Transverse colon (tissue), 4 donors: ENCODE measurements at regions not wholly inside any gene's neighbourhood (a gene's known extent, or its start where the extent isn't known, plus 50 kb on each side); places are given as distances from the start of the nearest gene placed in this dataset.

Experiments
- DNase-seq: peaks from one replicate; pipeline ENCODE4 v3.0.0-alpha.2; 2019
- H3K27ac ChIP-seq, 4 donors: fragments of 200-600 bp; sonication (generic); 2 replicates each; pipeline ENCODE4 v1.5.1; 2016 to 2018; ENCODE audit warnings: inconsistent platforms in 4 of 4
- H3K27me3 ChIP-seq: fragments of 200-600 bp; sonication (generic); 2 replicates; pipeline ENCODE4 v1.5.1; 2017; ENCODE audit warnings: inconsistent platforms
- H3K36me3 ChIP-seq, 4 donors: fragments of 200-600 bp; sonication (generic); 2 replicates each; pipeline ENCODE4 v1.5.1; 2017 to 2019; ENCODE audit warnings: inconsistent platforms in 4 of 4
- H3K4me1 ChIP-seq, 4 donors: fragments of 200-600 bp; sonication (generic); 2 replicates each; pipeline ENCODE4 v1.5.1; 2017 to 2020; ENCODE audit warnings: inconsistent platforms in 4 of 4
- H3K4me3 ChIP-seq, 4 donors: fragments of 200-600 bp; sonication (generic); 1 replicate in 1 of 4; 2 replicates in 3 of 4; pipeline versions ENCODE4 v1.5.1 to v1.6.1; 2017 to 2019; ENCODE audit warnings: inconsistent platforms in 4 of 4
- H3K9me3 ChIP-seq, 2 donors: fragments of 200-600 bp; sonication (generic); 2 replicates each; pipeline ENCODE4 v1.5.1; 2017 to 2019; ENCODE audit warnings: inconsistent platforms in 2 of 2
- CTCF ChIP-seq, 5 experiments: fragments of 200-600 bp in 3 of 5; fragments of 450-650 bp in 2 of 5; sonication (generic) in 3 of 5; IDR thresholded peaks; 1 replicate in 2 of 5; 2 replicates in 3 of 5; pipeline ENCODE4 v1.5.1; 2016 to 2017; ENCODE audit warnings: antibody characterized with exemption in 5 of 5, inconsistent platforms in 3 of 5, mild to moderate bottlenecking in 2 of 5, moderate library complexity in 1 of 5
- EP300 ChIP-seq: sonication (generic); formaldehyde crosslinking; IDR thresholded peaks from one replicate; pipeline ENCODE4 v1.6.1; 2017; ENCODE audit warnings: antibody characterized with exemption, low read depth
- POLR2A ChIP-seq: fragments of 450-650 bp; IDR thresholded peaks from one replicate; pipeline ENCODE4 v1.6.1; 2016; ENCODE audit warnings: antibody characterized with exemption, mild to moderate bottlenecking, moderate library complexity
- POLR2AphosphoS5 ChIP-seq, 3 donors: sonication (generic); formaldehyde crosslinking; IDR thresholded peaks; one replicate each; pipeline ENCODE4 v1.6.1; 2016; ENCODE audit warnings: antibody characterized with exemption in 3 of 3
- WGBS, 2 donors: methylation state at CpG; one replicate each; pipeline ENCODE4 v1.1.5; 2018; ENCODE audit warnings: low coverage in 1 of 2; 5-methylcytosine and 5-hydroxymethylcytosine counted together
- in situ Hi-C, 4 donors: fragments of 200-750 bp; cut with MboI; loops; one replicate each; pipeline versions ENCODE4 v1.15.0 to v1.15.1; 2017; ENCODE audit warnings: low sequenced_read_pairs in 3 of 4, low pct_ligation_motif_present in 1 of 4, low pct_unique_long_range_greater_than_20kb in 1 of 4
- intact Hi-C: fragments of 100-400 bp; cut with DNase I; formaldehyde crosslinking; loops from one replicate; pipeline ENCODE4 v1.15.1; 2023; ENCODE audit warnings: low total_unique reads
- small RNA-seq, 4 donors: library from RNA; depleted of rRNA; stranded (forward); fragments of <200 nt; gene quantifications; one replicate each; pipeline ENCODE3, GENCODE V24; 2016

- TF ChIP-seq POLR2AphosphoS5 (IDR thresholded peaks at IDR 0.05) (no peak), EP300 (no peak), CTCF (IDR thresholded peaks at IDR 0.05) (no peak), POLR2A (no peak)
- Histone ChIP-seq H3K4me1 (peaks cover 0 to 10% (median 3%) of the 10 kb centered on the region in 4 donors), H3K36me3 (no peaks in the 10 kb centered on the region), H3K9me3 (no peaks in the 10 kb centered on the region), H3K27me3 (no peaks in the 10 kb centered on the region), H3K4me3 (no peak overlapping the region), H3K27ac (no peak overlapping the region)
- DNase-seq, result no peak
- in situ Hi-C loops (no loop called here), intact Hi-C loops (no loop called here)
- WGBS, 2 donors, result 88 to 92% methylated on average over 3 to 4 of the region's 4 CpGs
These were observed 54.9 kb upstream of the CARMIL1 start for GRCh38 chr6:25224242-25224641.

- H3K36me3 ChIP-seq, result no peaks in the 10 kb centered on the region
- H3K4me3 ChIP-seq, result no peak overlapping the region
- H3K27ac ChIP-seq, result no peak overlapping the region
- TF ChIP-seq POLR2AphosphoS5 (IDR thresholded peaks at IDR 0.05) (no peak), CTCF (IDR thresholded peaks at IDR 0.05) (no peak), POLR2A (no peak), EP300 (no peak)
- intact Hi-C loops (no loop called here), in situ Hi-C loops (no loop called here)
- peaks cover 0 to 15% (median 4%) of the 10 kb centered on the region in 4 donors for H3K4me1 ChIP-seq
- H3K9me3 ChIP-seq, result no peaks in the 10 kb centered on the region
- no peaks in the 10 kb centered on the region for H3K27me3 ChIP-seq
- no peak for DNase-seq
These were observed 51.3 kb upstream of the CARMIL1 start for GRCh38 chr6:25227854-25228253.

Small RNA genes in the stretch of these regions (small RNA-seq; reads per million reads assigned to genes)
- 0 reads per million in 4 donors for gene RN7SL334P
